AML-193 (cell line): ENCODE measurements at regions not wholly inside any gene's neighbourhood (a gene's known extent, or its start where the extent isn't known, plus 50 kb on each side); places are given as distances from the start of the nearest gene placed in this dataset.

Experiments used
- DNase-seq, 2 experiments: peaks; one replicate each; lab custom pipeline; 2025; lab: John Stamatoyannopoulos, UW

DNA sequence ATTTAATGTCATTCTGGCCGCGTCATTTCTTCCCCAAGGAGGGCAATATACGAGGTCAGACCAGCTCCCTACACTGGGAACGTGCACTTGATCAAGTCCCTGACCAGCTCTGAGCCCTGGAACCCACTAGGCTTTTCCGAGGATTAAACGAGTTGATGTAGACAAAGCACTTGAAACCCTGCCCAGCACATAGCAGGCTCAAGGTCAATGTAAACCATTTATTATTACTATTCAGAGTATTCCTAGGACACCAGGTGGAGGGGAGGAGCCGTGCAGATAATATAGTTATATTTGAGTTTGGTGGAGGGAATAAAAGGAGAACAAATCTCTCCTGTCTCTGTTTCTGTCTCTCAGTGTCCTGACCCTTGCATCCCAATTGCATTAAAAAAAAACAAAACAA, 174.1 kb upstream of the IGSF21 start:
- DNase-seq = no peak

- no peak for DNase-seq
Observed at GRCh38 chr1:17933971-17934370, 173.6 kb upstream of the IGSF21 start.

DNA sequence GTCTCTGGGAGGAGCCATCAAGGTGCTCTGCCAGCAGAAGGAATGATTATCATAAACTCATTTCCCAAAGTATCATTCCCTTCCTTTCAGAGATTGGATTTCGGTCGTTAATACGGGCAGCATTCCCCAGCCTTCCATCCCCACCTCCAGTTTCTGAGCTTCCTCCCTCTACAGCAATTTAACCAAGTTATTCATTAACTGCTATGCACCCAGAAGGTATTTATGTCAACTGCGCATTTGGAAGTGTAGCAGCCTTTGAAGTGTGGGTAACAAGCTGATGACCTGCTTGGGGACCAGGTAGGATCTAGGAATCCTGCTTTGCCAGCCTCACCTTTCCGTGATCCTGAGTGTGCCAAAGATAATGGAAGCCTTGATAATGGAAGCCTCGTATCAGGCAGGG, 172.4 kb upstream of the IGSF21 start:
- no peak for DNase-seq

- no peak for DNase-seq
Observed at GRCh38 chr1:17941431-17942189, 166.0 kb upstream of the IGSF21 start.

DNA sequence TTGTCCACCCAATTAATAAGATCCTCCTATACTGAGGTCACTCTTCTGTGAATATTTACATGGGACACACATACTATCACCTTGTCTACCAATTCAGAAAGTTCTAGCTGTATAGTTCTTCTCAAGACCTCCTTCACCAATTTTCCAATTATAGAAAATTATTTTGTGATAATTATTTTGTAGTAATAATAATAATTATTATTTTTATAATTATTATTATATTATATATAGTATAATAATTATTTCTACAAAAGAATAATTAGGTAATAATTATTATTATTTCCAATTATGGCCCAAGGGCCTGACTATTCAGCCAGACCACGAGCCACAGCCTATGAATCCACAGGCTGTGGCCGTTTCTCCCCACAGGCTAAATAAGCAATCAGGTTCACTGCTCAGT, 164.1 kb upstream of the IGSF21 start:
- DNase-seq = no peak

DNA sequence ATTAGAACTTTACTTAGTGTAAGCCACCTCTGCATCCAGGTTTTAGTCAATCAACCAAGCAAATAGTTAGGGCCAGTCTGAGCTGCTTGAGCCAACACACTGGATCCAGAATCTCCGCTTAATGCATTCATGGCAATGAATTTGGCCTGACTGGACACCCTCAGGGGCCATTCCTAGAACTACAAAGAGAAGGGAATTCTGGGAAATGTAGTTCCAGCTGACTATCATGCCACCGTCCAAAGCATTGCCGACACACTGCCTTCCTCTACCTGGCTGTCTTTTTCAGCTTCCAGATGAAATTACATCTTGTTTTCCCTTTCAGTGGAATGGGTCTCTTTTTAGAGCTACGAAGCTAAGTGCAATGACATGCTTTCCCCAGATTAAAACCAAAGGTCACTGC, 163.0 kb upstream of the IGSF21 start:
- no peak for DNase-seq

DNA sequence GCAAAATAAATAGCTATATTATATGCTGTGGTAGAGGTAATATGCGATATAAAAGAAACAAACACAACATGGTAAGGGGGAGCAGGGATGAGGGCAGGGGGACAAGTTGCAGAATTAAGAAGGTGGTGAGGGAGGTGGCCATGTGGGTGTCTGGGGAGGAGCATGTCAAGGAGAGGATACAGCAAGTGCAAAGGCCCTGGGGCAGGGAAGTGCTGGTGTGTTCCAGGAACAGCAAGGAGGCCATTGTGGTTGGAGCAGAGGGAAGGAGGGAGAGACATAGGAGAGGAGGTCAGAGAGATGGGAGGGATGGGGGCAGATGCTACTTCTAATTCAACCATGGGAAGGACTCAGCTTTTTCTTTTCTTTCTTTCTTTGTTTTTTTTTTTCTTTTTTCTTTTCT, 161.2 kb upstream of the IGSF21 start:
- no peak for DNase-seq

DNA sequence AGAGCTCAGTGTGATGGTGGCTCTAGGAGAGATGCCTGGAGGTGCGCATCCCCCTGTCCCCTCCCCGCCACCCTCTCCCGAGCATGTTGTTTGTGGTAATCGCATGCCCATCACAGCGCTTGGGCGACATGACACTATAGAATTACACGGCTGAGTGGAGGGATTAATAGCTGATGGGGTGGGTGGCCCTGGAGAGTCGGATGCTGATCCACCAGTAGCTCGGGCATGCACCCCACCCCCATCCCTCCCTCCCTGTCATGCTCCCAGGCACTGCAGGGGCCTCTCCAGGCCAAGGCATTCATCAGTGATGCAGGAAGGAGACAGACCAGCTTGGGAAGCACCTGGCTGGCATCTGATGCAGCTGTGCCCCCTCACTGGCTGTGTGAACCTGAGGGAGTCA, 159.0 kb upstream of the IGSF21 start:
- no peak for DNase-seq

- no peak for DNase-seq
Observed at GRCh38 chr1:17949511-17949910, 158.1 kb upstream of the IGSF21 start.

DNA sequence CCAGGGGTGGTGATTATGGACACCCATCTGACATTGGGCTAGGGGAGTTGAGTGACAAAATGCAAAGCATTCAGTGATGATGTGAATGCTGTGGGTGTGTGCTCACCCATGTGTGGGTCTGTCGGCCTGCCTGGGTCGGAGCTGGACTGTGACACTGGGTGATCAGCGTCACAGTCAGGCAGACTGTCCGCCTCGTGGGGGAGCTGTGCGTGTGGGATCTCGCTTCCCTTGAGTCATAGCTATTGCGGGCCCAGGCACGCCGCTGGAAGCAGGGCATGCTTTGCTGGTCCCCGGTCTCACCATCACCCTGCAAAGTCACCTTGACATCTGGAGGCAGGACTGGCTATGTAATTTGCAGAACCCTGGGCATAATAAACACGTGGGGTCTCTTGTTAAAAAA, 156.9 kb upstream of the IGSF21 start:
- no peak for DNase-seq

- no peak for DNase-seq
Observed at GRCh38 chr1:17952506-17952905, 155.1 kb upstream of the IGSF21 start.

DNA sequence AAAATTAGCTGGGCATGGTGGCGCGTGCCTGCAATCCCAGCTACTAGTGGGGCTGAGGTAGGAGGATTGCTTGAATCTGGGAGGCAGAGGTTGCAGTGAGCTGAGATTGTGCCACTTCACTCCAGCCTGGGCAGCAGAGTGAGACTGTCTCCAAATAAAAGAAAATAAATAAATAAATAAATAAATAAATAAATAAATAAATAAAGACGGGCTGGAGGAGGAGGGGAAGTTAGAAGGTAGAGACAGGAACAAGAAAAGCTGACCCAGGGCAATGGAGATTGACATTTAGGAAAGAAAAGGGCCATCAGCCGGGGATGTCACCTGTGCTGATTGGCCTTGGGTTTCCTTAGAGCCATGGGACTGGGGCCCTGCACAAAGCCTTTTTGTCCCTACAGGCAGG, 153.7 kb upstream of the IGSF21 start:
- DNase-seq = no peak

DNA sequence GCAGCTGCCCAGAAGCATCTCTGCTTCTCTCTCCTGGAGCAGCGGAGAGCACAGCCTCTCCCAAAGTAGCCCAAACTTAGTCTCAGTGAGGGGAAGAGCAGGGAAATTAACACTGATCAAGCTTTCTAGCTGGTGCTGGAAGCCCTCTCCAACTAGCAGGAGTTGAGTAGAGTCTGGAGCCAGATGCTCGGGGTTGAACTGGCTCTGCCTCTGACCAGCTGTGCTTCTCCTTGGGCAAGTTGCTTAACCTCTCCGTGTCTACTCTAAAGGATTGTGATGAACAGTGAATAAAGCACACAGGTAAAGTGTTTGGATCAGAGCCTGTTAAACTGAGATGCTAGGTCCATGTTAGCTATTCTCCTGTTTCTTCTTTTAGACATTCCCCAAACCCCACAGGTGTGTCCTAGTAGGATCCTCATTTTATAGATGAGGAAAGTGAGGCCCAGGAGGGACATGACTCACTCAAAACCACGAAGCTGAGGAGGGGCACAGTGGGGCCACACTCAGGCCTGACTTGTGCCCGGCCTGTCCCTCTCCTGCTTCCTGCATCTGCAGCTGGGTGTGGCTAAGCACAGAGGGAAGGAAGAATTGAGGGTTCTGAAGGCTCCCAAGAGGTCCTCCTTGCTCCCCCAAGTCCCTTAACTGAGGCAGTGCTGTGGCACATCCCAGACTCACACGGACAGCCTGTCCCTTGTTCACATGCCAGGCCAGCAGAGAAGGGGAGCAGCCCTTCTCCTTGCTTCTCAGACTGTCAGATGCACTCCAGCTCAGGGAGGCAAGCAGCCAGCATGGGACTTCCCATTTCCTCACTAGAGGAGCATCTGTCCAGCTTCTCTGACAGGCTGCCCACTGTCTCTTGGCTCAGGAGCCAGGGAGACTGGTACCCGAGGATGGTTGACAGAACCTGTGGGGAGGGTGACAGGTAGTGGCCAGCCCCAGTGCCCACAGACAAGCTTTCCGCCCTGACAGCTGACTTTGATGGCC, 152.0 kb upstream of the IGSF21 start:
- DNase-seq = no peak

GRCh38 chr1:17957588-17958267, 149.9 kb upstream of the IGSF21 start:
- DNase-seq = no peak

DNA sequence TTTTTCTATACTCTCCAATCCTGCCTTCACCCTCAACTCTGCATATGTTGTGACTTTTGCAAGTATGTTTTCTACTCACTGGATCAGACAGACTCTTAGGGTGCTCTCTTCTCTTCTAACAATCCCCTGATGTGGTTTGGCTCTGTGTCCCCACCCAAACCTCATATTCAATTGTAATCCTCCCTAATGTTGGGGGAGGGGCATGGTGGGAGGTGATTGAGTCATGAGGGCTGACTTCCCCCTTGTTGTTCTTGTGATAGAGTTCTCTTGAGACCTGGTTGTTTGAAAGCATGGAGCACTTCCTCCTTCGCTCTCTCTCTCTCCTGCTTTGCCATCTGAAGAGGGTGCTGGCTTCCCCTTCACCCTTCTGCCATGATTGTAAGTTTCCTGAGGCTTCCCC, 148.9 kb upstream of the IGSF21 start:
- no peak for DNase-seq

- DNase-seq = no peak
Observed at GRCh38 chr1:17963513-17963912, 144.1 kb upstream of the IGSF21 start.

- no peak for DNase-seq
Observed at GRCh38 chr1:17965515-17966100, 142.0 kb upstream of the IGSF21 start.

GRCh38 chr1:17966341-17966740, 141.3 kb upstream of the IGSF21 start:
- no peak for DNase-seq

DNA sequence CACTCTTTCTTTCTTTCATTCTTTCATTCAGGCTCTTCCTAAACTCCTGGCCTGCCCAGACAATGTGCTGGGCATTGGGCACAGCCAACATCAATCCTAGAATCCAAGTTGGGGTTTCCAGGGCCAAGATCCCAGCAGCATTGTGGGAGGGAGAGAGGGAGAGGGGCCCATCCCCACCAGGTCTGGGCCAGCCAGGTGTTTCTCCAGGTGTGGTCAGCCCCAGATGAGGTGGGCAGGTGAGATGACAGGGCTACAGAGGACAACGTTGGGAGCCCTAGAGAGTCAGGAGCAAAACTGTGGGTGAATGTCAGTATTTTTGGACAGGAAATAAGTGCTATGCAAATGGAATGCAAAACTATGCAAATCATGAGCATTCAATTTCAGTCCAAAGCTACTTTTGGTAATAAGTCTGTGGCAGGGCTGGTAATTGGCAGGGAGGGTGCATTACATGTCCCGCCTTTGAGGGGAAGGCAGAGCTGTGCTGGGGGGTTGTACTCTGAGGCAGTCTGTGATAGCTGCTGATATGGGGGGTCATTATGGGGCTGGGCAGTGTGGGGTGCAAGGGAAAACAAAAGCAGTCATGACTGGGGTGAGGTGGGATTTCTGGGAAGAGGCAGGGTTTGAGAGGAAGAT, 139.9 kb upstream of the IGSF21 start:
- no peak for DNase-seq

- DNase-seq = no peak
Observed at GRCh38 chr1:17970757-17971156, 136.8 kb upstream of the IGSF21 start.

GRCh38 chr1:17973694-17974093, 133.9 kb upstream of the IGSF21 start:
- DNase-seq = no peak

GRCh38 chr1:17976854-17977253, 130.7 kb upstream of the IGSF21 start:
- no peak for DNase-seq
